ENCODE measurements at regions not wholly inside any gene's neighbourhood (a gene's known extent, or its start where the extent isn't known, plus 50 kb on each side); places are given as distances from the start of the nearest gene placed in this dataset.

DNA sequence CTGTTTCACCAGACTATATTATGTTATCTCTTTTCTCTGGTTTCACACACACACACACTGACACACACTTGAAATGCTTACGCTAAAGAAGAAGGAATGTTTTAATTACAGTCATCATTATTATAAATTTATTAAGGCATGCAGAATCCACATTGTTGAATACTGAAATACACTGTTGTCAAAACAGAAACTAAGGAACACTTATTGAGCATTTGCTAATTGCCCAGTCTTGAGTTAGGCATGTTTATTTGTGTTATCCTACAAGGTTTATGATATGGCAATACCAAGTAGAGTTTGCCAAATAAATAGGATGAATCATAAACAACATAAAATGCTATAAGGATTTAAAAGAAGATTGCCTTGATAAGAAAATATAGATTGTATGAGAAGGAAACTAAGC is 917.0 kb upstream of the PIK3C3 start:
- no peak for DNase-seq (ENCODE audit: low read depth)

DNA sequence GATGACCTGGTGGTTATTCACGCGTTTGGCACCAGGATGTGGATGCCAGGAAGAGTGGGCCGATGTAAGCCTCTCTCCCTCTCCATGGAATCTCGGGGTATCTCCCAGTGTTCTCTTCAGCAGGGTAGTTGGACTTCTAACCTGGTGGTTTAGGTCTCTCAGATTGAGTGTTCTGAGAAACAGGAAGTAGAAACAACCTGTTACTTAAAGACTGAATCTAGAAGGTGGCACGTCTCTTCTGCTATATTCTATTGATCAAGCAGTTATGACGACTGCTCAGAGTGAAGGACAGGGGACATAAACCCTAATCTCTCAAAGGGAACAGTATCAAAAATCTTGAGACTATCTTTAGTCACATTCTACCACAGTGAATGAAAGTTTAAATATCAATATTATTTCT is 918.7 kb upstream of the PIK3C3 start:
- no peak for DNase-seq (ENCODE audit: low read depth)

GRCh38 chr18:41034413-41034812 is 920.6 kb upstream of the PIK3C3 start:
- no peak for DNase-seq (ENCODE audit: low read depth)

GRCh38 chr18:41025666-41026065 is 929.4 kb upstream of the PIK3C3 start:
- DNase-seq (ENCODE audit: low read depth), result no peak

DNA sequence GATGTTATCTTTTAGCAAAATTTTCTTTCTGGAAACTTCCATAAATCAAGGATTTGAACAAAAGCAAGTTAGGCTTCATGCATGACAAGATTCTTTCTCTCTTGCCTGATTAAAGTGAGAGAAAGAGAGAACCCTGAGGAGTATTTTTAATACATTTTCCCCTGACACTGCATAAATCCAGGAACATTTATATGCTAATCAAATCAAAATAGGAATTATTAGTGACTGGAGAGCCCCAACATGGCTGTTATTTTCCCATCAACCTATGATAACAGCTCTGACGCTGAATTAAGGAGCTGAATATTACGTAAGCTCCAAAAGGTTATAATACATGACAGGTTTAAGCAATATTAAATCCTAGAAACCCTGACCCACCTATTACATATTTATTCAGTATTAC is 930.2 kb upstream of the PIK3C3 start:
- DNase-seq (ENCODE audit: low read depth), result no peak

- no peak for DNase-seq (ENCODE audit: low read depth)
These were observed 932.5 kb upstream of the PIK3C3 start for GRCh38 chr18:41022484-41022883.

GRCh38 chr18:41021089-41021488 is 933.9 kb upstream of the PIK3C3 start:
- DNase-seq (ENCODE audit: low read depth), result no peak

DNA sequence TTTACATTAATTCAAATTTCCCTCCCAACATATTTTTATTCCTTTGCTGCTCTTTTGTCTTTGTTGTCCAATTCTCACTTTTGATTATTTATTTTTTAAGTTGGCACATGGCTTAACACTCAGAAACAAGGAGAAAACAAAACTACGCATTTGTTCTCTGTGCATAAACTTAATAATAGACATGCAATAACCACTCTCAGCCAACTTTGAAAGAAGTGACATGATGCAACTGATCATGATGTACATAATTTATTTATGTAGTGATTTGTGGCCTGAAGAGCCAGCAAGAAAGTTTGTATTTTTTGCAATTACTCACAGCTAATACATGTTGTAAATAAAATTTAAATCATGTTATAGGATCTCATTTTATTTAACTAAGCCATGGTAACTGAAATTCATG is 942.8 kb upstream of the PIK3C3 start:
- no peak for DNase-seq (ENCODE audit: low read depth)

DNA sequence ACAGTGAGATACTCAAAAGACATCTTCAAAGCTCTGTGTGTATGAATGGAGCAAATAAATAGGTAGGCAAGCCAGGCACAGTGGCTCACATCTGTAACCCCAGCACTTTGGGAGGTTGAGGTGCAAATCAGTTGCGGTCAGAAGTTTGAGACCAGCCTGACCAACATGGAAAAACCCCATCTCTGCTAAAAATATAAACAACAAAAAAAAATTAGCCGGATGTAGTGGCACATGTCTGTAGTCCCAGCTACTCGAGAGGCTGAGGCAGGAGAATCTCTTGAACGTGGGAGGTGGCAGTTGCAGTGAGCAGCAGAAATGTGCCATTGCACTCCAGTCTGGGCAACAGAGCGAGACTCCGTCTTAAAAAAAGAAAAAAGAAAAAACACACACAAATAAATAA is 945.1 kb upstream of the PIK3C3 start:
- DNase-seq (ENCODE audit: low read depth), result no peak

GRCh38 chr18:41004324-41004723 is 950.7 kb upstream of the PIK3C3 start:
- DNase-seq (ENCODE audit: low read depth), result no peak

GRCh38 chr18:40995529-40995928 is 959.5 kb upstream of the PIK3C3 start:
- no peak for DNase-seq (ENCODE audit: low read depth)

DNA sequence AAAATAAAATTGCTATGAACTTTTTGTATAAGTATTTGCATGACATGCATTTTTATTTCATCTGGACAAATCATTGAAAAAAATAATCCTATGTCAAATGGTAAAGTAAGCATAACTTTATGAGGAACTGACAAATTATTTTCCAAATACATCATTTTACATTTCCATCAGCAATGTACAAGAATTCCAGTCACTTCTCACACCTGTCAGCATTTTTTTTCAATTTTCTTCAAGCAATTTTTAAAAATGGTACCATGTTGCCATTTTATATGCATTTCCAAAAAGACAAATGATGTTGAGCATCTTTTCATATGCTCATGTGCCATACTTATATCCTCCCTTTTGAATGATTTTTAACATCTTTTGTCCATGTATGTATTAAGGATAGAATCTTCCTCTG is 961.7 kb upstream of the PIK3C3 start:
- no peak for DNase-seq (ENCODE audit: low read depth)

DNA sequence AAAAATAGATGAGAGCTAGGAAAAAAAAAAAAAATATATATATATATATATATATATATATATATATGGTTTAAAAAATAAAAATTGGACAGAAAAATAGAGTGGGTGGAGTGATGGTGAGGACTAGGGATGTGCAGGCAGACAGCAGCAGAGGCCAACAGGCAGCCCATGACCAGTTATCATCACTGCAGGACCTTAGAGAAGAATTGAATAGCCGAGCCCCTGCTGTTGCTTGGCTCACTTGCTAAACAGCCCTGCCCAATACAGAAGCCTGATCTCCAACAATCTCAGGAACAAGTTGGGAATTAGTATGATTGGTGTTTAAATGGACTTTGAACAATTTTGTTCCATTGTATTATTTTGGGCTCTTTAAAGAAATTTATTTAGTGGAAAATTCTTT is 967.5 kb upstream of the PIK3C3 start:
- DNase-seq (ENCODE audit: low read depth), result no peak

DNA sequence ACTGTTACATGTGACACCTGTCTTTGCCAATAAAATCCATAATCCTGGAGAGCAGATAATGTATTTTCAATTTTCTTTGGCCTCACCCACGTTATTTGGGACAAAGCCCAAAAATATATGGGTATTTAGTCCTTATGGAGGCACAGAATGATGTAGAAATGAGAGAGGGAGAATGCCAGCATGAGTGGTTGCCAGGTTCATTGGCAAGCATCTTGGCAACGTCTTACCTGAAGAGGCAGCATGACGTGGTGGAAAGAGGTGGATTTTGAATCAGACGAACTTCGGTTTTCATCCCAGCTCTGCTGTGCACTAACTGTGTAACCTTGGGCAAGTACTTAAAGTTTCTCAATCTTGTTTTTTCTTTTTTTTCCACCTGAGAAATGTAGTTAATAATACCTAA is 969.6 kb upstream of the PIK3C3 start:
- DNase-seq (ENCODE audit: low read depth), result no peak

- no peak for DNase-seq (ENCODE audit: low read depth)
These were observed 970.2 kb upstream of the PIK3C3 start for GRCh38 chr18:40984856-40985255.

GRCh38 chr18:40983835-40984234 is 971.2 kb upstream of the PIK3C3 start:
- DNase-seq (ENCODE audit: low read depth), result no peak

DNA sequence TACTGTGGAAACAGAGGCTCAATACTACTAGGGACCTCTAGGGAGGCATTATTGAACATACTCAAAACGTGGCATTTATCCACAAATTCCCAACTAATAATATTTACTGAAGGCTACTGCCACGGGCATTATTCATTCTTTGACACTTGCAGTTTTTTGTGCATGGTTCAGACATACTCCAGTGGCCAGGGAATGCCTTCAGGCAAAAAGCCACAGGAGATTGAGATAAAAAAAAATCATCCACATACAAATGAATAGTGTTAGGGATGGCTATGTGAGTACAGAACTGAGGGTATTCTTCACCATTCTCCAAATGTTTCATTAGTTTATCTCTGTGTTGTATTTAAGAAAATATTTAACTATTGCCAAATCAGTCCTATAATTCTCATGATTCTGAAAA is 974.9 kb upstream of the PIK3C3 start:
- no peak for DNase-seq (ENCODE audit: low read depth)

GRCh38 chr18:40976050-40976449 is 979.0 kb upstream of the PIK3C3 start:
- no peak for DNase-seq (ENCODE audit: low read depth)

- DNase-seq (ENCODE audit: low read depth), result no peak
These were observed 980.6 kb upstream of the PIK3C3 start for GRCh38 chr18:40974448-40974847.

DNA sequence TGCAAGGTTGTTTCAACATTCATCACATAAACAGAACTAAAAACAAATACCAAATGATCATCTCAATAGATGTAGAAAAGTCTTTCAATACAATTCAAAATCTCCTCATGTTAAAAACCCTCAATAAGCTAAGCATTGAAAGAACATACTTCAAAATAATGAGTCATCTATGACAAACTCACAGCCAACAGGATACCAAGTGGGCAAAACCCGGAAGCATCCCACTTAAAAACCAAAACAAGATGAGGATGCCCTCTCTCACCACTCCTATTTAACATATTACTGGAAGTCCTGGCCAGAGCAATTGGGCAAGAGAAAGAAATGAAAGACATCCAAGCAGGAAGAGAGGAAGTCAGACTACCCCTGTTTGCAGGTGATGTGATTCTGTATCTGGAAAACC is 992.2 kb upstream of the PIK3C3 start:
- no peak for DNase-seq (ENCODE audit: low read depth)

GRCh38 chr18:40957533-40958070 is 997.4 kb upstream of the PIK3C3 start:
- DNase-seq (ENCODE audit: low read depth), result no peak

- no peak for DNase-seq (ENCODE audit: low read depth)
These were observed 998.8 kb upstream of the PIK3C3 start for GRCh38 chr18:40956213-40956612.

- no peak for DNase-seq (ENCODE audit: low read depth)
These were observed 999.7 kb upstream of the PIK3C3 start for GRCh38 chr18:40955351-40955750.

DNA sequence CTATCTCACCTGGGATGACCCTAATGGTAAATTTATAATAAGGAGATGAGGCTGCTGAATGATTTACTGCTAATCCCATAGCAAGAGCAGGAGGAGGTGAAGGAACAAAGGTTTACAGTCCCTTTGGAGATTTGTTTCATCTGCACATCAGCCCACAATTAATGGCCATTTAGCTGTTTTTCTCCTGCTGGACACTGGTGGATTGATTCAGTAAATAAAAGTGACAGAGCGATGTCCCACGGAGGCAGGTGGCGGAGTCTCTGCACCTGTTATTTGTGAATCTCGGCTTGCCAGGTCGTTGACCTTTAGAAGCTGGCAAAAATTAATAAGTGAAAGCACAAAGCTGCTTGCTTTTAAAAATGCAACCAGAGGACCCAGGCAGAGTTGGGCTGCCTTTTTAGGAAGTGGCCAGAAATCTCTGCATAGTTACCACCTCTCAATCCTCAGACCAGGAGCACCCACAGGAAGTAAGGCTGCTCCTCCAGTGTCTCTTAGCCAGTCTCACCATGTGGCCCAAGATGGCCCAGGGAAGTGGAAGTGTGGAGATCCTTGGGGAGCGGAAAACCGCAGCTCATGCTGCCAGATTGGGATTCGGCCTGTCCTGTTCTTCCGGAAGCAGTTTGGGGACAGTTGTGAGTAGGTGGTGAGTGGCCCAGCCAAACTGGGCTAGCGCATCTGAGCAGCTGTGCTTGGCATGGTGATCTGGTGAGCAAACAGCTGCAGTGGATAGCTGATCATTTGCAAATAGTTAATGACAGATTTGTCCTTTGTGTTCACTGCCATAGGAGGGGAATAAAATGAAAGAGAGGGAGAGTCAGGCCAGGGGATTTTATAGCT is 1005.7 kb upstream of the PIK3C3 start:
- DNase-seq (ENCODE audit: low read depth), result no peak
